NCI-H1694 treated with DMSO at 0.1 percent for 48 hours (cell line): ENCODE measurements at regions not wholly inside any gene's neighbourhood (a gene's known extent, or its start where the extent isn't known, plus 50 kb on each side); places are given as distances from the start of the nearest gene placed in this dataset.

Source experiments
- DNase-seq: peaks from one replicate; lab custom pipeline; 2025; lab: John Stamatoyannopoulos, UW

DNA sequence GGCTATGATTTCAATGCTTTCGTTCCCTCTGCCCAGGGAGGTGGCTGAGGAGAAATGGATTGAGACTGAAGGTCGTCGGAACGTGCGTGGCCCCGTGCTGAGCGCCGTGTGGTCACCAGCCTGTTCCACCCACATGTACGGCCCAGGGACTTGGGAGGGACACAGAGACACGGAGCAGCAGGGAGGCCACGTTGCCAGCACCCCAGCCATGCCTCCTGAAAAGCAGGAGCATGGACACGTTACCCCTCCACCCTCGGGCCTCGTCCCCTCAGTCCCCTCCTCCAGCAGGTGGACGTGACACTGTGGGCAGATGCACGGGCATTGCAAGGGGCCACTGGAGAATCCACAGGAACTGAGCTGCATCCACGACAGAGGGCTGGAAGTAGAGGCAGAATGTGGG lies 133.1 kb upstream of the CST7 start:
- DNase-seq: no peak

DNA sequence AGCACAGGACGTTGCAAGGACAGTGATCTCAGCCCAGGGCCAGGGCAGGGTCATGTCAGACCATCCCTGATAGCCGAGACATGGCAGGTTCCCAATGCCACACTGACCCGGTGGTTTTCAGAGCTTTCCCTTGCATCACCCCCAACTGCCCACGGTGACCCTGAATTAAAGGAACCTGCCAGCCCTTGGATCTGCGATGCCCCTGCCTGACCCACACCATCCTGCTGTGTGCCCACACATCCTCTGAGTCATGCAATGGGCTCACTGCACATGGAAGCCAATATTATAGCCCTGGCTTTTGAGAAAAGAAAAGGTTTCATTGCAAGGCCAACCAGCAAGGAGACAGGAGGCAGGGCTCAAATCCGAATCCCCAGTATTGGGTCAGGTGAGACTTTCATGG lies 132.6 kb upstream of the CST7 start:
- DNase-seq: no peak

DNA sequence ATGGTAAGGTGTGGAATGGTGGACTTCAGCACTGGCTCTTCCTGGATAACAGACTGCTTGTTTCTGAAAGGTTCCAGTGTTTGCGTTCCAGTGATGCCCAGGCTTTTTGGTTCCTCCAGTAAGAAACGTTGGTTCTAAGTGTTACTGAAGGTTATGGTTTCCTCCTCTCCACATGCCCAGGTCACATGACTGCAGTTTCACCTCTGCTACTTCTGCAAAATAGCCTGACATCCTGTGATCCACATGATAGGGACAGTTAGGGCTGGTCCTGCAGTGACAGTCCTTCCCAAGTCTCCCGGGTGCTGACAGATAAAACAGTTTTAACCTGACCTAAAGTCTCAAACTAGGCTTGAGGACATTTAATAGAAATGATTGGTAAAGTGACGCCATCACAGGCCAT lies 132.2 kb upstream of the CST7 start:
- no peak for DNase-seq

DNA sequence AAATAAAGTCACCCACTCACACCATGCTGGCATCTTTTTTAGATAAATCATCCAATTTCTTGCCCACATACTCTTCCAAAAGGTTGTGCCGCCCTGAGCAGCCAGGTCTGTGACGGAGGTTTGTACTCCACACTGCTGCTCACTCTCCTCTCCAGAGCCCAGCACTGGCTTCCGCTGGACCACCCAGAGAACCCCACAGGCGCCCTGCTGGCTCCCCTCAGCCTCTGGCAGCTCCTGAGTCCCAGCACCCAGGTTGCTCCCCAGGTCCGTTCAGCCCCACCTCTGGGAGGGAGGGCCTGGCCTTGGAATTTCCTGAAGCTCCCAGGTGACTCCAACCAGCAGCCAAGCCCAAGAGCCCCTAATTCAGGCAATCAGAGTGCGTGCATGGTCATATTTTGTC lies 131.7 kb upstream of the CST7 start:
- DNase-seq: no peak

DNA sequence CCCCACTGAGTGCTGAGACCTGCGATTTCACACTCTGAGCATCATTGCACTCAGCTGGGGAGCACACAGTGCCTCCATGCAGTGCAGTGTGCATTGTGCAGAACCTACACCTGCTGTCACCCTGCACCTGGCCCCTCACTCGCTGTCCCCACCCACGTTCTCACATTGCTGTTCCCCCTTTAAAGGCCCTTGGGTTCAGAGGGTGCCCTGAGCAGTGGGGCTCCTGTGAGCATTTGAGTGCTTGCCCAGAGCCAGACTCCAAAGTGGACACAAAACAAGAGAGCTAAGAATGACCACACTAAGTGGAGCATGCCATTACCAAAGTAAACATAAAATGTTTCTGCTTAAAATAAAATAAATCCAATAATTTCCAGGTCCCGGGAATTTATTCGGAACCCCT lies 131.0 kb upstream of the CST7 start:
- no peak for DNase-seq

DNA sequence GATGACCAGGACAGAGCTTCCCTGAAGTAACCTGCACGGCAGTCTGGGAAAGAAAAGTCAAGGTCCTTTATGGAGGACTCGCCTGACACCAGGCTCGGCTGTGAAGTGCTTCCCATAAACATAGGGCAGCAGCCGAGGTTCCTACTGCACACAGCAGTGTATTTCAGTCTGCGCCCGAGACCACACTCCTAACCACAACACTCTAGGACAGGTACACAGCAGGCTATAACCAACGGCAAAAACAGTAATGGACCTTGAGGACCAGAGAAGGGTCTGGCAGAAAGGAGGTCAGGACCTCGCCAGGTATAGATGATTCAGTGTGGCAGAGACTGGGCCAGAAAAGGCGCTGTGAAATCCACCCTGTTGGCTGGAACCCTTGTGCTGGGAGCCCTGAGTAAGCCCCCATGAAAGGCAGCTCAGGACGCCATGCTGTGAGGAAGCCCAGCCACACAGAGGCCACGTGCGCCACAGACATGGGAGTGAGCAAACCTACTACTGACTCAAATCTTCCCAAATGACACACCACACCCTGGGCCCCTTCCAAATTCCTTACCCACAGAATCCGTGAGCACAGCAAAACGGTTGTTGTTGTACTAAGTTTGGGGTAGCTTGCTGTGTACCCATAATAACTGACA lies 129.6 kb upstream of the CST7 start:
- no peak for DNase-seq

DNA sequence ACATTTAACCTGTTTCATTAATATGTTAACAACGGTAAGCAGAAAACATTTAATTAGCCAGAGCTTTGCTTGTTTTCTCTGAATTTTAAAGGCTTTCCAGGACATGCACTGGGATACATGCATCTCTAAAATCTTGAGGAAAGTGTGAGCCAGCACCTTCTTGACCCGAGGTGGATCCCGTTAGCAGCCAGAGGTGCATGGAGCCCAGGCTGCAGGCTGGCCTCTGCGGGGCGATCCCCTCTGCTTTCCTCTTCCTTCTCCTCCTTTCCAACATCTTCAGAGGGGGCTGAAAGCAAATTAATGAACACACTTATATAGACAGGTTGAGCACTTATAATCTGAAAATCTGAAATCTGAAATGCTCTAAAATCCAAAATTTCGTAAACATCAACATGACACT lies 128.7 kb upstream of the CST7 start:
- DNase-seq: no peak

DNA sequence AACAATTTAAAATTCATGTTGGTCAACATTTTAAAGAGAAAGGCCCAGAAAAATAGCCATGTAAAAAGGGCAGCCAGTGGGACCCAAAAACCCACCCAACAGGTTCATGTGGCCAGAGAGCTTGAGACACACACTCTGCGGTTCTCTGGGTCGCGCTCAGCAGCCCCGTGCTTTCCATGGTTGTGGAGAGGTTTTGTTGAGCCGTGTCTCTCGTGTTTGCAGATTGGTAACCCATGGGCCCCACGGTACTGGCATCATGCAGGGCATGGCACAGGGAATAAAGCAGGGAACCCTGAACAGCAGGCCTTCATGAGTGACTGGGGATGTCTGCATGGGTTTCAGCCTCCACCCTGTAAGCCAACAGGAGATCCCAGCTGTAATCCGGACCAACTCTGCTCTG lies 127.7 kb upstream of the CST7 start:
- no peak for DNase-seq

DNA sequence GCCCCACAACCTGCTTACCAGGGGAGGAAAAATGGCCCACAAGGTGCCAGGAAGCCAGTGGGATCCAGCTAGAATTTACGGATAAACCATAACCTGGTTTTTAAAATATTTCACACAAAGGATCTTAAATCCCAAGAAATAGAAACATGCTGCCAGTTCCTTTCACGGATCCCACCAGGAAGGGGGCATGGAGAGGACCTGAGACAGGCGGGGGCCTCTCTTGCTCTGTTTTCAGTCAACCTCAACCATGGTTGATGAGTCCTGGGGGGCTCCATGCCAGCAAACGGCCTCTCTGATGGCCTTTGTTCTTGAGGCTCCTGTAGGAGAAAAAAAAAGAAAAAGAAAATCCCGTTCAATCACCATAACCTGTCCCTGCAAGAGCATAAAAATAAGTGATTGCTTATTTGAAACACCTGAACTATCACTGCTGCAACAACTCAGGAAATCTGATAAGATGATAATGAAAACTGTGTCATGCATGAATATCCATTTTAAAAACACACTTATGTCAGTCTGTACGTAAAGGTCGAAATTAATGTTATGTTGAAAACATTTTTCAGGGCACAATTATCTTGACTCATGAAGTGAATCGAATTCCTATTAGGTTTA lies 125.8 kb upstream of the CST7 start:
- no peak for DNase-seq

DNA sequence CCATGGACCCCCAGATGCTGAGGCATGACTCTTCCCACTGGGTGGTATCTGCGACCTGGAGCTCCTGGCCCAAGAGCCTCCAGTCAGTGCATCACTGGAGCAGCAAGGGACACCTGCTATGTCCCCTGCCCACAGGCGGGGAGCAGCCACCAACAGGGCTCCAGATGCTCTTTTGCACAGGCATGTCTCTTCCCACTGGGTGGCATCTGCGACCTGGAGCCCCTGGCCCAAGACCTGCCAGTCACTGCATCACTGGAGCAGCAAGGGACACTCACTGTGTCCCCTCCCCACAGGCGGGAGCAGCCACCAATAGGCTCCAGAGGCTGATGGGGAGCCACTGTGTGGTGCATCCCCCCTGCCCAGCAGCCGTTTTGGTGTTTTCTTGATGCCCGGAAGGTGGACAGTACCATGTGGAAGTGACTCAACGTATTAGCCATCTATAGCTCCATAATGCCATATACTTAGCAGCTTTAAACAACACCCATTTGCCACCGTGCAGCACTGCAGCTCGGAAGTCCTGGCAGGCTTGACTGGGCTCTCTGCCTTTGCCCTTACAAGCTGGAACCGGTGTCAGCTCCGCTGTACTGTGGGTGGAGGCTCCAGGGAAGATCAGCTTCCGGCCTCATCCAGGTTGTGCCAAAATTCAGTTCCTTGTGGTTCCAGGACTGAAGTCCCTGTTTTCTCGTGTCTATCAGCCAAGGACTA lies 124.9 kb upstream of the CST7 start:
- no peak for DNase-seq

DNA sequence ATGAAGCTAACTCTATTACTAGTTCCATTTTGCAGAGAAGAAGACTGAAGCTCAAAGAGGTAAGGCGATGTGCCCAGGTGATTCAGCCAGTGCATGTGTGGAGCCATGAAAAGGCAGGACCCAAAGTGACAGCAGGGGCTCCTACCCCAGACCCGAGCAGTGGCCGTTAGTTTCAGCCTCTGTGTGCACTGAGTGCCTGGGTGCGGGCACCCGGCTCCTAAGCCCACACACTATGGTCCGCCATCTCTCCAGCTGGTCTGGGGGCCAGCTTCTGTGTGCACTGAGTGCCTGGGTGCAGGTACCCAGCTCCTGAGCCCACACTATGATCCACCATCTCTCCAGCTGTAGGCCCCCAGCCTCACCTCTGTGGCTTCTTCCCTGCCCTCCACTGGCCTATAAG lies 123.5 kb upstream of the CST7 start:
- no peak for DNase-seq

DNA sequence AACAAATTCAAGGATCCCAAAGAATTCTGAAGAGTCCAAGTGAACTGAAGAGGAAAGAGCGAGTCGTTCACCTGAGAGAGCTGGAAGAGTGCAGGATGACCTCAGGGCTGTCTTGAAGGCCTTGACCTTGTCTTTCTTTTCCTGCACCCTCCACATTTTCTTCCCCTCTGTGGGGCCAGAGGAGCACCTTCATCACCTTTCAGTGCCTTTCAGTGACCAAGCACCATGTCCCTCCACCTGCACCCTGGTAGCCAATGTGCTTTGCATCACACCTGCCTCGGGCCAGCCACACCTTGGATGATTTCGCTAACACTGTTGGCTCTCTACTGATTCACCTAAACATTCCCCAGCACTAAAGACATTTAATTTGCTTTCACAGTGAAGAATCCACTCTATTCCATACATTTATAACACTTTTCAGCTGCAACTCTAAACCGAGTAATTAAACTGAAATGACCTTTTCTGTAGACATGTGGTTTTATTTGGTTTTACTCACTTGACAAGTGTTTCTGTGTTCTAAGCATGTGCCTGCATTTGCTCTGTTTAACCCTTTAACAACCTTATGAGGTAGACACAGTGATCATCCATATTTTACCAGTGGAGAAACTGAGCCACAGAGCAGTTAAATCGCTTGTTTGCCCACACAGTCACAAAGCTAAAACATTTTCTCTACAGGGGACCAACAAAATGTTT lies 121.3 kb upstream of the CST7 start:
- DNase-seq: no peak

DNA sequence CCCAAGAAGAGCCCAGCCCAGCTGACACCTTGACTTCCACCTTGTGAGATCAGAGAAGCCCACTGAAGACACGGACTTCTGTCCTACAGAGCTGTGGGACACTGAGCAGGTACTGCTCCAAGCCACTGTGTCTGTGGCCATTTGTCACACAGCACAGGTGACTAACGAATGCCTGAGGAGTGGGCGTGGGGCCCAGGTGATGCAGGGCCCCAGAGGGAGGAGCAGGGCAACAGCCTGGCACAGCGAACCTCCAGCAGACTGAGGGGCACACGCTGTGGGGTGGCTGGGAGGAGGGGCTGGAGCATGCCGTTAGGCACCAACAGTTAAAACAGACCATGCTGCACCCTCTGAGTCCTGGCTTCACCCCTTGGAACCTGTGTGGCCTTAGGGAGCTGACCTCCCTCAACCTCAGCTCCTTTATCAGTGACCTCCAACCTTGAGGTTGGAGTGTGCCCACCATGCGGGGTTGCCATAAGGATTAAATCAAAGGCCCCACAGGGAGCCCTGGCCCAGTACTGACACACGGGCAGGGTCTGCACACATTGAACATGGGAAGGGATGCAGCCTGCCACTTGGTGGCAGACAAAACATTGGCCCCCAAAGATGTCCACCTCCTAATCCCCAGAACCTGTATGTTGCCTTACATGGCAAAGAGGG lies 119.9 kb upstream of the CST7 start:
- no peak for DNase-seq

DNA sequence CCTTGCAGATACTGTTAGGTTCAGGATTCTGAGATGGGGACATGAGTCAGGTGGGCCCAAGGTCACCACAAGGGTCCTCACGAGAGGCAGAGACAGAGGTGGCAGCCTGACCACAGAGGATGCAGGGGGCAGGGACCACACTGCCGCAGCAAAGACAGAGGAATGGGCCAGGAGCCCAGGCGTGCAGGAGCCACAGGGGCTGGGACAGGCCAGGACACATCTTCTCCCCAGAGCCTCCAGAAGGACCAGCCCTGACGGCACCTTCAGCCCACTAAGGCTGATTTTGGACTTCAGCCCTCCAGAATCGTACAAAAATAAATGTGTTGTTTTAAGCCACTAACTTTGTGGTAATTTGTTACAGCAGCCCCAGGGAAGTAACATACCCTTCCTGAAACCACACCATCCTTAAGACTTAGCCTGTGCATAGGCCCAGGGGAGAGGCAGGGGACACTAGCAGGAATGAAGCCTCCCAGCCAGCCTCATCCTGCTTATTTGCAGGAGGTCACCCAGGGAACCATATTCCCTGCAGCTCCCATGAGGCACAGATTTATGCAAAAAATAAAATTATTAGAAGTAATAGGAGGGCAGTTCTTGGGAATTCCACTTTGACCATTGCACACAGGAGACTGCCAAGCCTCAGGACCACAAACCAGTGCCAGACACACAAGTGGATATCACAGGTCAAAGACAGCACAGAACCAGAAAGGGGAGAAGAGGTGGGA lies 119.3 kb upstream of the CST7 start:
- DNase-seq: no peak

DNA sequence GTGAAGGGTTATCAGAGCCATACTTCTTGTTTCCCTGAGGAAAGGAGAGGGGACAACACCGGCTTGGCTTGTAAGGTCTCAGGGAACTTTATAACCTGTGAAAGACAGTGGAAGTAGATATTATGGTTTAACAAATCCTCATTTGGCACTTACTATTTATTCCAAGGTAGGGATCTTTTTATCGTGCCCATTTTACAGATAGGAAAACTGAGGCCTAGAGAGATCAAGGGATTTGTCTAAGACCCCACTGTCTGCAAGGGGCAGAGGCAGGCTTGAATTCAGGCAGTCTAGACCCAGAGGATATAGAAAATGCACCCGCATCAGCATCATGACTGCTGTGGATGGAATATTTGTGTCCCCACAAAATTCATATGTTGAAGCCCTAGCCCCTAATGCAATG lies 118.4 kb upstream of the CST7 start:
- no peak for DNase-seq

DNA sequence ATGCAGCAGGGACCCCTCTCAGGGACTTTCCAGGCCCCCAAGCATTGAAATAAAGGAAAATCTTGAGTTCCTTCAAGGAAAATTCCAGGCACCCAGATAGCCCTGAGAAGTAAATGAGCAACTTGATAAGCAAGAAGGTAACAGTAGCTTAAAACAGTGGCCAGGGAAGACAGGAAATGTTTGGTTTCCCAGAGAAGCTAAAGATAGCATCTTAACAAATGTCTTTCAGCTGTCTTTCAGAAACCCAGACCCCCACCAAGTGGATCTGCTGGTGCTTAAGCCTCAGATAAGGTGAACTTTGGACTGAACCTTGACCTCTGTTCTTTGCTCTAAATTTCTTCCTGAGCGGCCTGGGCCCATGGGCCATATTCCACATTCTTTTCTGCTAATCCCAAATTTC lies 117.8 kb upstream of the CST7 start:
- DNase-seq: no peak

DNA sequence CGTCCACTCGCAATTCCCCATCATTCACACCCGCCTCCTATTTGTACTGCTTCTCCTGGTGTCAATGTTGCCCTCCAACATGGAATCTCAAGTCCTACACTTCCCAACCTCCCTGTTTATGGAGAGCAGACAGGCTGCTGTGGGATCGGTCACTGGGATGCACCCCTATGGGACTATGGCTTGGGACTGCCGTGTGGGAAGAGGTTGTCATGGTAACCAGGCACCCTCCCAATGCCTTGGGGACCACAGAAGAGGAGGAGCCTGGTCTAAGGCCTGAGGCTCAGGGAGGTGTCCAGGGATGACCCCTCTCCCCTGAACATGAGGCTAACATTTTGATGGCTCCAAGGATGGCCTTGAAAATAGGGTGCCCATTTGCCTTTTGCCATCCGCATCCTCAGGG lies 116.6 kb upstream of the CST7 start:
- DNase-seq: no peak

DNA sequence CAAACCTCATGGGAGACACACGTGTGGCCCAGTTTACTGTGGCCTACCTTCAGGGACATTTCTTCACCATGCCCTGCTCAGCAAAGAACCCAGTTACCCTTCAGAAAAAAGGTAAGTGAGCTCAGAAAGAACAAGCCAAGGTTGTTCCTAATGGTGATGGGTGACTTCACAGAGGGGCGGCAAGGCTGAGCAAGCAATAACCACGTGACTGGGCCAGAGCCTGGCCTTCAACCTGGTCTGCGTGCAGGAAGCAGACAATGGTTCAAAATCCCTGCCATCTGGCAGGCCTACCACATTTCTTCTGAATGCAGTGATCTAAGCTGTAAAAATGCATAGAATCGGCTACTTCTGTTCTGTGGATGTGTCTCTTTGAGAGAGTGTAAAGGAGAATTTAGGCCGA lies 115.5 kb upstream of the CST7 start:
- DNase-seq: no peak

DNA sequence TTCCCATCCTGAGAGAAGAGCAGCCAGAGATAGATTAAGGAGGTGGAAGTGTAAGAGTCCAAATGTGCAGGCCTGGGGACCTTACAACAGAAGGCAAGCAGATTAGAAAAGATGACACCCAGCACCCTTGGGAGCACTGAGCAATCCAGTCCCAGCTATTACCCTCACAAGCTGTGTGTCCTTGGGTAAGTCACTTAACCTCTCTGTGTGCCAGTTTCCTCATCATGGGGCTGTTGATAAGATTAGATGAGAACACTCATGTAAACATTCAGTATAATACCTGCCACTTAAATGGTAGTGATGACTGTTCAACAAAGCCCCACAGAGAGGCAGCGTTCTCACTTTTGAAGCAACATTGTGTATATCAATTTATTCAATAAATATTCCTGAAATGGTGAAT lies 114.8 kb upstream of the CST7 start:
- no peak for DNase-seq

DNA sequence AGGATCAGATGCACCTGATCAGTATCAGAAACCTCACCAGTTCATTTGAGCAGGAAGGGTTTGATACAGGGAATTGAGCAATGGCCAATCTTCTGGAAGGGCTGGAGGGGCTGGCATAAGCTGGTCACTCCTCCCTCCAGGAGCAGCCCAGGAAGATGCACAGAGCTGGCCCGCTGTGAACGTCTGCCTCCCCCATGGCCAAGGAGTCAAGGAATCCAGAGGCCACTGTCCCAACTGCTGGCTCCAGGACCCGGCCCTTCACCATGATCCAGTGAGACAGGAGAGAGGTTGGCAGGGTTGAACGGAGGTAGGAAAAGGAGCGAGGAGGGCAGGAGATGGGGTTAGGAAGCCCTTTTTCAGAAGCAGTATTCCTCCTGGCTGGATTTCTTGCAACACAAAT lies 113.9 kb upstream of the CST7 start:
- DNase-seq: no peak

DNA sequence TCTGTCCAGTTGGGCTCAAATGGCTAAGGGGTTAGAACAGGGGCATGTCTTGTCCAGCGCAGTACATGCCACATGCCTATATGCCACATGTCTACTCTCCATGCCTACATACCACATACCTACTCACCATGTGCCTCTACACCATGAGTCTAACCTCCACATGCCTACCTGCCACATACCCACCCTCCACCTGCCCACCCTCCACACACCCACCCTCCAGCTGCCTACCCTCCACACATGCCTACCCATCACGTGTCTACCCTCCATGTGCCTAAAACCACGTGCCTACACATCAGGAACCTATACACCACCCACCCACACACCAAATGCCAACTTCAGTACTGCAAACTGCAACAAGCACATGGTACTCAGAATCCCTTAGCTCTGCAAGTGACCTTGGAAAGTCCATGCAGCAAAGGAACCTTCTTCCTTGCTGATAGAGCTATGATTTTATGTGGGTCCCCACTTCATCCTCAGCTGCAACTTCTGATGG lies 113.0 kb upstream of the CST7 start:
- DNase-seq: no peak
